IMR-90 (cell line): ENCODE measurements at regions not wholly inside any gene's neighbourhood (a gene's known extent, or its start where the extent isn't known, plus 50 kb on each side); places are given as distances from the start of the nearest gene placed in this dataset.

Experiments
- ATAC-seq: fragments of 200-7000 bp; cut with Tn5 transposase; 2 replicates; pipeline ENCODE4 v1.9.1; 2020; ENCODE audit warnings: low read depth, mild to moderate bottlenecking, moderate library complexity
- BruUV-seq: library from RNA; stranded (reverse); fragments of 400-500 nt; replicated peaks from 2 replicates; lab custom pipeline; 2021; lab: Mats Ljungman, UMichigan
- CTCF ChIA-PET: fragments of 300-600 bp; formaldehyde crosslinking; extraction: SDS; loops from one replicate; lab custom pipeline; 2021; ENCODE audit warnings: antibody characterized with exemption; lab: Yijun Ruan, JAX
- POLR2A ChIA-PET: fragments of 300-600 bp; sonication (Branson Sonifier 250); formaldehyde crosslinking; loops from one replicate; lab custom pipeline; 2022; ENCODE audit warnings: antibody characterized with exemption; ENCODE audit not compliant: unreplicated experiment; lab: Charles Lee
- DNase-seq: peaks from one replicate; pipeline ENCODE4 v3.0.0; 2013
- H2AFZ ChIP-seq: replicated peaks from 2 replicates; pipeline ENCODE3; 2013; ENCODE audit warnings: low read length, mild to moderate bottlenecking; ENCODE audit not compliant: poor library complexity
- H2AK5ac ChIP-seq: 2 replicates; pipeline ENCODE4 v1.6.1; 2013; ENCODE audit warnings: low read depth, low read length, inconsistent platforms
- H2AK9ac ChIP-seq: replicated peaks from 2 replicates; pipeline ENCODE3; 2013; ENCODE audit warnings: mild to moderate bottlenecking, low read depth, low read length, moderate library complexity; ENCODE audit not compliant: poor library complexity
- H2BK120ac ChIP-seq: 2 replicates; pipeline ENCODE4 v1.6.1; 2013; ENCODE audit warnings: low read depth, low read length, inconsistent platforms
- H2BK15ac ChIP-seq: 3 replicates; pipeline ENCODE4 v1.6.1; 2013; ENCODE audit warnings: low read depth, low read length, inconsistent platforms
- H2BK20ac ChIP-seq: 2 replicates; pipeline ENCODE4 v1.6.1; 2013; ENCODE audit warnings: low read depth, mild to moderate bottlenecking, inconsistent platforms, low read length, moderate library complexity
- H2BK5ac ChIP-seq: 2 replicates; pipeline ENCODE4 v1.6.1; 2013; ENCODE audit warnings: mild to moderate bottlenecking, low read depth, low read length, inconsistent platforms; ENCODE audit not compliant: poor library complexity, severe bottlenecking
- H3K14ac ChIP-seq: replicated peaks from 2 replicates; pipeline ENCODE4 v1.6.1; 2013; ENCODE audit warnings: low read depth, low read length, inconsistent platforms
- H3K18ac ChIP-seq: 2 replicates; pipeline ENCODE4 v1.6.1; 2013; ENCODE audit warnings: low read depth, low read length, control low read depth
- H3K23ac ChIP-seq: 2 replicates; pipeline ENCODE4 v1.6.1; 2013; ENCODE audit warnings: low read depth, low read length, inconsistent platforms
- H3K27ac ChIP-seq: 2 replicates; pipeline ENCODE4 v1.5.1; 2013; ENCODE audit warnings: mild to moderate bottlenecking, control low read depth, low read length; ENCODE audit not compliant: insufficient read depth
- H3K27me3 ChIP-seq: 2 replicates; pipeline ENCODE4 v1.6.1; 2013; ENCODE audit warnings: low read length; ENCODE audit not compliant: control insufficient read depth, insufficient read depth
- H3K36me3 ChIP-seq: 2 replicates; pipeline ENCODE4 v1.6.1; 2013; ENCODE audit warnings: low read length, mixed read lengths; ENCODE audit not compliant: control insufficient read depth, insufficient read depth
- H3K4ac ChIP-seq: 2 replicates; pipeline ENCODE4 v1.6.1; 2013; ENCODE audit warnings: low read depth, low read length, inconsistent platforms
- H3K4me1 ChIP-seq: 2 replicates; pipeline ENCODE4 v1.6.1; 2013; ENCODE audit warnings: low read length, mixed read lengths; ENCODE audit not compliant: control insufficient read depth, insufficient read depth
- H3K4me2 ChIP-seq: 2 replicates; pipeline ENCODE4 v1.6.1; 2013; ENCODE audit warnings: low read depth, mild to moderate bottlenecking, control low read depth, low read length, moderate library complexity
- H3K4me3 ChIP-seq: 2 replicates; pipeline ENCODE4 v1.5.1; 2013; ENCODE audit warnings: low read depth, mild to moderate bottlenecking, control low read depth, low read length, moderate library complexity; ENCODE audit not compliant: insufficient read depth
- H3K56ac ChIP-seq: 2 replicates; pipeline ENCODE4 v1.6.1; 2013; ENCODE audit warnings: low read length, inconsistent platforms; ENCODE audit not compliant: insufficient read depth; ENCODE audit errors: extremely low read depth
- H3K79me1 ChIP-seq, 2 experiments: 2 replicates each; pipeline ENCODE4 v1.6.1; 2013; ENCODE audit warnings: low read length in 2 of 2, inconsistent platforms in 1 of 2, low read depth in 1 of 2
- H3K9ac ChIP-seq: 2 replicates; pipeline ENCODE4 v1.6.1; 2013; ENCODE audit warnings: low read depth, low read length, control low read depth
- H3K9me1 ChIP-seq: 2 replicates; pipeline ENCODE4 v1.6.1; 2013; ENCODE audit warnings: low read length, inconsistent platforms; ENCODE audit not compliant: insufficient read depth
- H3K9me3 ChIP-seq: 2 replicates; pipeline ENCODE4 v1.6.1; 2013; ENCODE audit warnings: low read length; ENCODE audit not compliant: control insufficient read depth, insufficient read depth
- H4K20me1 ChIP-seq: 2 replicates; pipeline ENCODE4 v1.6.1; 2013; ENCODE audit warnings: low read length, inconsistent platforms; ENCODE audit not compliant: insufficient read depth
- H4K5ac ChIP-seq: 2 replicates; pipeline ENCODE4 v1.6.1; 2013; ENCODE audit warnings: mild to moderate bottlenecking, low read depth, low read length, control low read depth
- H4K8ac ChIP-seq, 2 experiments: 2 replicates each; pipeline ENCODE4 v1.6.1; 2013; ENCODE audit warnings: low read depth in 2 of 2, low read length in 2 of 2, control low read depth in 1 of 2, inconsistent platforms in 1 of 2
- H4K91ac ChIP-seq: 2 replicates; pipeline ENCODE4 v1.6.1; 2013; ENCODE audit warnings: low read depth, low read length, inconsistent platforms; ENCODE audit not compliant: insufficient read depth
- POLR2A ChIP-seq: IDR thresholded peaks from 2 replicates; pipeline ENCODE4 v1.6.1; 2012; ENCODE audit warnings: mild to moderate bottlenecking, low read depth, low read length
- RFX5 ChIP-seq: IDR thresholded peaks from 2 replicates; pipeline ENCODE4 v1.8.0; 2012; ENCODE audit warnings: low read depth, mild to moderate bottlenecking, low read length, moderate library complexity
- WGBS, 2 experiments: methylation state at CpG; one replicate each; pipeline versions ENCODE4 v1.1.5 to v1.1.7; 2013; ENCODE audit warnings: missing lambda C conversion rate in 2 of 2; ENCODE audit not compliant: insufficient read length in 1 of 2; ENCODE audit errors: extremely low coverage in 2 of 2; 5-methylcytosine and 5-hydroxymethylcytosine counted together
- dilution Hi-C: fragments of 300-500 bp; cut with HindIII; formaldehyde crosslinking; loops from one replicate; pipeline ENCODE4 v1.14.3; 2018; ENCODE audit warnings: low sequenced_read_pairs; ENCODE audit not compliant: unreplicated experiment
- in situ Hi-C: fragments of 300-500 bp; cut with MboI; formaldehyde crosslinking; loops from 3 replicates; pipeline ENCODE4 v1.14.3; 2019; ENCODE audit warnings: low sequenced_read_pairs, inconsistent platforms, mixed read lengths
- intact Hi-C: fragments of 100-400 bp; cut with micrococcal nuclease; formaldehyde crosslinking; loops from 2 replicates; pipeline ENCODE4 v1.10.0; 2022

GRCh38 chr21:28132713-28133112 is 860.0 kb downstream of the LTN1 start:
- Histone ChIP-seq H4K91ac (peak overlapping the region; percentile 84), H3K56ac (peak overlapping the region; percentile 47; the same call in 1 of the 2 replicates), H3K36me3 (no peaks in the 10 kb centered on the region), H2AK5ac (peak overlapping the region; percentile 43; the same call in 1 of the 2 replicates), H3K4me3 (no peak overlapping the region), H4K8ac (peak overlapping the region; percentile 37 to 63; a peak in 3 of 4 replicates), H3K4ac (peak overlapping the region; percentile 80), H2AK9ac (no peak overlapping the region), H2BK120ac (peak overlapping the region; percentile 94), H3K79me1 (no peaks in the 10 kb centered on the region), H3K4me1 (peaks cover 2% of the 10 kb centered on the region; the same call in 1 of the 2 replicates), H3K9me1 (peaks cover 2% of the 10 kb centered on the region; the same call in 1 of the 2 replicates), H4K20me1 (no peaks in the 10 kb centered on the region), H3K27ac (peak overlapping the region; percentile 95; the same call in 1 of the 2 replicates), H3K14ac (peak overlapping the region; percentile 68; the same call in 1 of the 2 replicates), H3K9ac (0 out of 2 replicates have a peak overlapping the region, but pooled peaks have one; percentile 46), H3K18ac (peak overlapping the region; percentile 91), H3K9me3 (peaks cover 6% of the 10 kb centered on the region), H2AFZ (peak overlapping the region; percentile 49), H2BK20ac (peak overlapping the region; percentile 92), H3K27me3 (no peaks in the 10 kb centered on the region), H3K23ac (peak overlapping the region; percentile 91), H2BK5ac (peak overlapping the region; percentile 89), H3K4me2 (no peak overlapping the region), H4K5ac (peak overlapping the region; percentile 89), H2BK15ac (no peak overlapping the region; the same call in 1 of the 3 replicates)
- DNase-seq, result peak; percentile 44
- intact Hi-C loops, result loop anchor here (10.0 kb wide), 1 partner anchor 612 kb away; no protein-coding TSS in a partner anchor
- dilution Hi-C loops, result no loop called here
- ATAC-seq, result peak; percentile 78
- POLR2A ChIA-PET, result no interaction called here
- CTCF ChIA-PET, result no interaction called here
- BruUV-seq, result no TSS peak
- TF ChIP-seq RFX5 (no peak), POLR2A (no peak)
- WGBS, 2 experiments, result no CpG with 5 or more reads among the region's 1 CpG
- in situ Hi-C loops, result no loop called here
